GM10266 (cell line): ENCODE measurements at regions not wholly inside any gene's neighbourhood (a gene's known extent, or its start where the extent isn't known, plus 50 kb on each side); places are given as distances from the start of the nearest gene placed in this dataset.

Experiments used
- DNase-seq: peaks from one replicate; pipeline ENCODE4 v3.0.0; 2012; ENCODE audit errors: extremely low spot score
- CTCF ChIP-seq: IDR thresholded peaks from 2 replicates; pipeline ENCODE4 v1.5.1; 2012; ENCODE audit warnings: mild to moderate bottlenecking, low read depth; ENCODE audit not compliant: control insufficient read depth, insufficient read depth; ENCODE audit errors: missing control alignments

DNA sequence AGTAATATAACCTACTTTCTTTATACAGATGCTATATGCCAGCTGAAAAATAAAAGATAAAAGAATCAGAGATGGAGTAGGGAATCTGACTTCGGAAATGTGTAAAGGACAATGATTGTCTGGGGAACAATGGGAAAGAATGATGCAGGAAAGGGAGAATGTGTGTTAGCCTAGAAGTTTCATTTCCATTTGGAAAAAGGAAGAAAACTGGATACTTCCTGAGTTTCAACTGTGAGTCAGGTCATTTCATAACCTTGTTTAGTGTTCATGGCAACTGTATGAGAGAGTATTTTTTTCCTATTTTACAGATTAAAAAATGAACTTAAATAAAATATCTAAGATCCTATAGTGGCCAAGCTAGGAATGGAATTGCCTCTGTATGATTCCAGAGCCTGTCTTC is 261.3 kb upstream of the NECTIN3 start:
- no peak for DNase-seq
- TF ChIP-seq CTCF, result no peak

DNA sequence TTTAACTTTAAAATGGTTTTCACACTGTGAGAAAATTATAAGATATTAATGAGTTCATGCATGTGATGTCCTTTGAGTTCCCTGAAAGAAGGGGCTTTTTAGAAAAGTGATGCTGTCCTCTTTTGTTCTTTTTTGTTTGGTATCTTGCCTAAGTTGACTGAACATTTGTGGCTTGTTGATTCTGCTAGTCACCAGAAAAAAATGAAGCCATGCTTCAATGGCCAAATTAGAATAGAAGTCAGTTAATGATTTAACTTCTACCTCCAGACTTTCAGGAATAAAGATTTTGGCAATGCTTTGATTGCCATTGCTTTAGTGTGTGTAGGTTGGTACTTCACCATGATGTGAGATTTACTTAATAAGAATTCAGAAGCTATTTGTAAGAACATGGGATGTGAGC is 260.6 kb upstream of the NECTIN3 start:
- TF ChIP-seq CTCF, result no peak
- DNase-seq, result no peak

- no peak for DNase-seq
- no peak for TF ChIP-seq CTCF
These were observed 258.1 kb upstream of the NECTIN3 start for GRCh38 chr3:110813541-110813940.

DNA sequence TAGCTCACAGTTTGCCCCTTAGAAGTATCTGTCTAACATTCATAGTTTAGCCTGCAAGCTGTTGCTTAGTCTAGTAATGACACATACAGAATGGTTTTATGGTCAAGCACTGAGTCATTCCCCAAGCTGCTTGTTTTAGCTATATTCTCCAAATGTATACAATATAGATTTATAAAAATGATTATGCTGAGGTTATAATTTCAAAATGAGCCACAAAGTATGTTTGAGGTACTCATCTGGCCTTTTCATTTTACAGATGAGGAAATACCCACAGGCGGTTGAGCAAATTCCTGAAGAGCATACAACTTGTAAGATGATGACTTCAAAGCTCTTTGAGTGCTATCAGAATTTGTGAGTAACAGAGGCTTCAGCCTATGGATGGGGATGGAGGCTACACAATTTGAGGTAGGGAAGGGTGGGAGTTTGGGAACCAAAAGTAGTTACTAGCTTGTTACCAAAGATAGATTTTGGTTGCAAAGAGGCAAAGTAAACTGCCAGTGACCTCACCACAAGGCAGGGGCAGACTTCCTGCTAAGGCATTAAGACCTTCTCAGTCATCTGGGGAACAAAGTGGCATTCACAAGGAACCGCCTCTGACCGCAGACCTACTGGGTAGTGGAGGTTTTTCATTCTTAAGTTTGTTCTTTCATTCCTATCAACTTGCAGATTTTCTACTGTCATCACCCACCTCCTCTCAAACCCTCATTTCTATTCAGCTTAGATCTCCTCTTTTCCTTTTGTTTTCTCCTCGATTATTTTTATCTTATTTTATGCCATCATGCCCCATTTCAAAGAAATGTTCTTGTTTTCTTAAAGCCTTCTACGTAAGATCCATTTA is 257.2 kb upstream of the NECTIN3 start:
- no peak for DNase-seq
- no peak for TF ChIP-seq CTCF

DNA sequence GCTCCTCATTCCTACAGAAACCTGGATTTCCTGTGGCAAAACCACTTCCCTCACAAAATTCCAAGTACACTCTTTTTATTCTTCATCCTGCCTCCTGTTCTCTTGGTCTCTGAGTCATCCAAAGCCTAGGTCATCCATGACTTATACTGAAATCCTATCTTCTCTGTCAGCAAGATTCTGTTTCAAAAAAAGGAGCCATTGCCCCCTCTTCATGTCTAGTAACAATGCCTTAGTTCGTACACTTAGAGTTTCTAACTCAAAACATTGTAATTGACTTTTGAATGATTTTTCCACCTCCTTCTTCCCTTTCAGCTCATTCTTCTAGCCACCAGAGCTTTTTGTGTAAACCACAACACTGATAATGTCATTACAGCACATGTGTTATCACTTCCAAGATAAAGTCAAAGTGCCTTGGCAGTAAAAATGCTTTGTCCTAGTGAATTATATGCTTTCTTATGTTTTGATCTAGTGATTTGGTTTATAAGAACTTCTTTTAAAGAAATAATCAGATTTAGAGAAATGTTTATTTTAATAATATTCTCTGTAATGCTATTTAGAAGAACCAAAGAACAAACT is 256.5 kb upstream of the NECTIN3 start:
- no peak for TF ChIP-seq CTCF
- no peak for DNase-seq

DNA sequence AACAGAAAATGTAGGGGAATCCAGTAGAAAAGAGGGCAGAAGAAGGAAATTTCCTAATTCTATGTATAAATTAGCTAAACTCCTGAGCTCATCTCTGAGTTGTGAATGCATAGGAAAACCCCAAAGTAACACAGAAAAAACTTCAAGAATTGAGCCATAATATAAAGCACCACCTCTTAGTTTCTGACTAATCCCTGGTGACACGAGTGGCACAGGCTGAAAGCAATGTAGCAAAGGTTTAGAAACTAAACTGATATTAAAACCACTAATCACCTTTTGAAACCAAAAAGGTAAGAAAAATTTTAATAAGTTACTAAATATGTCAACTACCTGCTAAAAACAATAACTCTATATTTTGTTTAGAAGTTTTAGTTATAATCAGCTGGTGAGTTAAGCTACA is 255.6 kb upstream of the NECTIN3 start:
- DNase-seq, result no peak
- no peak for TF ChIP-seq CTCF

GRCh38 chr3:110821586-110821985 is 250.0 kb upstream of the NECTIN3 start:
- TF ChIP-seq CTCF, result no peak
- no peak for DNase-seq
